Trophoblast cell (in vitro differentiated cells and primary cell): ENCODE measurements at regions not wholly inside any gene's neighbourhood (a gene's known extent, or its start where the extent isn't known, plus 50 kb on each side); places are given as distances from the start of the nearest gene placed in this dataset.

Source experiments
- DNase-seq, 2 donors: peaks; one replicate each; pipeline ENCODE4 v3.0.0-alpha.2; 2016
- H2AFZ ChIP-seq: 2 replicates; pipeline ENCODE4 v1.6.1; 2013; ENCODE audit warnings: low read length, moderate library complexity, mild to moderate bottlenecking; ENCODE audit not compliant: insufficient read depth, poor library complexity
- H2AK5ac ChIP-seq: 2 replicates; pipeline ENCODE4 v1.6.1; 2013; ENCODE audit warnings: mild to moderate bottlenecking, low read length
- H2BK120ac ChIP-seq: 2 replicates; pipeline ENCODE4 v1.6.1; 2013; ENCODE audit warnings: low read length, mild to moderate bottlenecking, moderate library complexity; ENCODE audit not compliant: insufficient read depth, poor library complexity
- H2BK12ac ChIP-seq: 2 replicates; pipeline ENCODE4 v1.6.1; 2013; ENCODE audit warnings: mild to moderate bottlenecking, low read length, moderate library complexity
- H2BK5ac ChIP-seq: 2 replicates; pipeline ENCODE4 v1.6.1; 2013; ENCODE audit warnings: low read length, low read depth, moderate library complexity, mild to moderate bottlenecking; ENCODE audit not compliant: poor library complexity
- H3K14ac ChIP-seq: 2 replicates; pipeline ENCODE4 v1.6.1; 2013; ENCODE audit warnings: mild to moderate bottlenecking, low read length
- H3K18ac ChIP-seq: 2 replicates; pipeline ENCODE4 v1.6.1; 2013; ENCODE audit warnings: mild to moderate bottlenecking, low read length
- H3K23ac ChIP-seq: 2 replicates; pipeline ENCODE4 v1.6.1; 2013; ENCODE audit warnings: low read length
- H3K27ac ChIP-seq: 2 replicates; pipeline ENCODE4 v1.5.1; 2013; ENCODE audit warnings: low read depth, mild to moderate bottlenecking, inconsistent platforms, low read length, moderate library complexity
- H3K27me3 ChIP-seq: 2 replicates; pipeline ENCODE4 v1.6.1; 2013; ENCODE audit warnings: inconsistent platforms, mild to moderate bottlenecking, low read length, moderate library complexity; ENCODE audit not compliant: insufficient read depth
- H3K36me3 ChIP-seq, 2 experiments: 1 replicate in 1 of 2; 2 replicates in 1 of 2; pipeline ENCODE4 v1.6.1; 2013; ENCODE audit warnings: low read length in 2 of 2, mild to moderate bottlenecking in 2 of 2, moderate library complexity in 1 of 2; ENCODE audit not compliant: insufficient read depth in 2 of 2, control insufficient read depth in 1 of 2
- H3K4ac ChIP-seq: 2 replicates; pipeline ENCODE4 v1.6.1; 2013; ENCODE audit warnings: low read depth, mild to moderate bottlenecking, low read length, moderate library complexity
- H3K4me1 ChIP-seq, 2 experiments: 1 replicate in 1 of 2; 2 replicates in 1 of 2; pipeline ENCODE4 v1.6.1; 2013; ENCODE audit warnings: low read length in 2 of 2, mild to moderate bottlenecking in 2 of 2, moderate library complexity in 1 of 2; ENCODE audit not compliant: insufficient read depth in 2 of 2, control insufficient read depth in 1 of 2
- H3K4me2 ChIP-seq: 2 replicates; pipeline ENCODE4 v1.6.1; 2013; ENCODE audit warnings: inconsistent platforms, mild to moderate bottlenecking, low read length, moderate library complexity
- H3K4me3 ChIP-seq: 2 replicates; pipeline ENCODE4 v1.5.1; 2013; ENCODE audit warnings: mild to moderate bottlenecking, low read depth, low read length, inconsistent platforms
- H3K79me1 ChIP-seq: one replicate; pipeline ENCODE4 v1.6.1; 2013; ENCODE audit warnings: low read length
- H3K79me2 ChIP-seq: 2 replicates; pipeline ENCODE4 v1.6.1; 2013; ENCODE audit warnings: low read length, mild to moderate bottlenecking; ENCODE audit not compliant: control insufficient read depth, insufficient read depth, poor library complexity
- H3K9ac ChIP-seq: 2 replicates; pipeline ENCODE4 v1.6.1; 2013; ENCODE audit warnings: mild to moderate bottlenecking, low read length
- H3K9me3 ChIP-seq: 2 replicates; pipeline ENCODE4 v1.6.1; 2013; ENCODE audit warnings: low read depth, mild to moderate bottlenecking, control low read depth, inconsistent platforms, low read length; ENCODE audit not compliant: insufficient read depth
- H4K12ac ChIP-seq: 2 replicates; pipeline ENCODE4 v1.6.1; 2013; ENCODE audit warnings: low read depth, mild to moderate bottlenecking, low read length, moderate library complexity
- H4K8ac ChIP-seq: 2 replicates; pipeline ENCODE4 v1.6.1; 2013; ENCODE audit warnings: low read depth, mild to moderate bottlenecking, low read length, moderate library complexity
- H4K91ac ChIP-seq: one replicate; pipeline ENCODE4 v1.6.1; 2013; ENCODE audit warnings: low read depth, mild to moderate bottlenecking, low read length, moderate library complexity
- WGBS: extraction: QIAGEN DNeasy Blood & Tissue Kit; methylation state at CpG from one replicate; pipeline ENCODE4 v1.1.7; 2013; ENCODE audit warnings: missing lambda C conversion rate; ENCODE audit not compliant: insufficient read length, insufficient coverage; ENCODE audit errors: extremely low coverage; 5-methylcytosine and 5-hydroxymethylcytosine counted together

DNA sequence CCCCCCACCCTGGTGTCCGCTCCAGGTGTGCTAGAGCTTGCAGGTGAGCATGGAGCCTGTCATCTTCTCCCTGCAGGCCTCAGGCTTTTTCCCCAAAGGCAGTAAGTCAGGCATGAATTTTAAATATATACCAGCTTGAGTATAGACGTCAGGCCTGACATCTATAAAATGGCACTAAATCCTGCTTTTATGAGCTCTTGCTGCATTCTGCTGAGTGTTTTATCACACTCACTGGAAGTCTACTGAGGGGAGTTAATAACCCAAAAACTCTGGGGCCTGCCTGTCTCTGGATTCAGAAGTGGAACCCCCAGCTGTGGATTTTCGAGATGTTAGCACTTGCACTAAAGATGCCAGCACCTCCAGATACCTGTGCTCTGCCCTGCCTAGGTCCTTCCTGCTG lies 133.4 kb upstream of the TOP1 start:
- H3K4me3 ChIP-seq: no peak overlapping the region
- no CpG with 5 or more reads among the region's 3 CpGs for WGBS
- H4K8ac ChIP-seq: no peak overlapping the region
- no peak overlapping the region for H3K18ac ChIP-seq
- no peaks in the 10 kb centered on the region for H3K36me3 ChIP-seq
- H3K14ac ChIP-seq: no peak overlapping the region
- H3K9me3 ChIP-seq: no peaks in the 10 kb centered on the region
- no peak overlapping the region for H4K12ac ChIP-seq
- no peak overlapping the region for H3K27ac ChIP-seq
- no peak overlapping the region for H3K4me2 ChIP-seq
- no peak overlapping the region for H3K23ac ChIP-seq
- no peak overlapping the region for H2BK5ac ChIP-seq
- H2AK5ac ChIP-seq: no peak overlapping the region
- H3K9ac ChIP-seq: no peak overlapping the region
- H3K4ac ChIP-seq: no peak overlapping the region
- no peak for DNase-seq
- no peaks in the 10 kb centered on the region for H3K79me1 ChIP-seq
- H2BK120ac ChIP-seq: no peak overlapping the region
- no peaks in the 10 kb centered on the region for H3K4me1 ChIP-seq
- H2BK12ac ChIP-seq: no peak overlapping the region
- no peak overlapping the region for H2AFZ ChIP-seq
- no peak overlapping the region for H4K91ac ChIP-seq
- no peaks in the 10 kb centered on the region for H3K79me2 ChIP-seq
- H3K27me3 ChIP-seq: no peaks in the 10 kb centered on the region

- Histone ChIP-seq H3K4me3 (no peak overlapping the region), H4K12ac (no peak overlapping the region), H4K91ac (no peak overlapping the region), H3K4me2 (no peak overlapping the region), H2BK12ac (no peak overlapping the region), H3K23ac (no peak overlapping the region), H3K18ac (no peak overlapping the region), H3K9ac (no peak overlapping the region), H2AFZ (no peak overlapping the region), H3K79me2 (no peaks in the 10 kb centered on the region), H3K36me3 (no peaks in the 10 kb centered on the region), H2AK5ac (no peak overlapping the region), H3K79me1 (no peaks in the 10 kb centered on the region), H3K4me1 (no peaks in the 10 kb centered on the region), H2BK5ac (no peak overlapping the region), H3K4ac (no peak overlapping the region), H3K27me3 (no peaks in the 10 kb centered on the region), H2BK120ac (no peak overlapping the region), H3K27ac (no peak overlapping the region), H3K9me3 (no peaks in the 10 kb centered on the region), H4K8ac (no peak overlapping the region), H3K14ac (no peak overlapping the region)
- WGBS: no CpG with 5 or more reads among the region's 10 CpGs
- DNase-seq: no peak
Measured at GRCh38 chr20:40896814-40897700, 131.6 kb upstream of the TOP1 start.

DNA sequence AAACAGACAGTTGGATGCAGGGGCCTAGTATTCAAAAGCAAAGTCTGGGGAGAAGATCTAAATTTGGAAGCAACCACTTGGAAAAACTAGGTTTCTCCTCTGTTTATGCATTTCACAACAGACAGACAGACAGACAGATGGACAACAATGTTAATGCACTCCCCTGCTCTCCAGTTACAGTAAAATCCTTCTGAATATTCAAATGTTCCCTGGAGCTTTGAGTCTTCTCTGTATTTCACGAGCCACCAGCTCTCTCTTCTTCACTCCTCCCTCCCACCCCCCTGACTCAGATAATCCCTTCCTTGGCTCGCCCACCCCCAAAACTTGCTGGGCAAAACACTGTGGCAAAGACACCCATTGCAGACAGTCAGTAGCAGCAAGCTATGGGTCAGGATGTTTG lies 129.3 kb upstream of the TOP1 start:
- no peak overlapping the region for H3K23ac ChIP-seq
- H2BK120ac ChIP-seq: no peak overlapping the region
- DNase-seq: no peak
- H2AK5ac ChIP-seq: no peak overlapping the region
- H2AFZ ChIP-seq: no peak overlapping the region
- no peak overlapping the region for H3K4ac ChIP-seq
- H3K4me1 ChIP-seq: no peaks in the 10 kb centered on the region
- H4K12ac ChIP-seq: no peak overlapping the region
- no peaks in the 10 kb centered on the region for H3K79me1 ChIP-seq
- no peak overlapping the region for H3K9ac ChIP-seq
- no peaks in the 10 kb centered on the region for H3K9me3 ChIP-seq
- no peak overlapping the region for H2BK12ac ChIP-seq
- H3K36me3 ChIP-seq: no peaks in the 10 kb centered on the region
- no peak overlapping the region for H3K14ac ChIP-seq
- H4K91ac ChIP-seq: no peak overlapping the region
- no peak overlapping the region for H3K4me2 ChIP-seq
- no peak overlapping the region for H3K18ac ChIP-seq
- WGBS: no CpG with 5 or more reads among the region's 2 CpGs
- no peak overlapping the region for H4K8ac ChIP-seq
- H2BK5ac ChIP-seq: no peak overlapping the region
- H3K27me3 ChIP-seq: no peaks in the 10 kb centered on the region
- H3K4me3 ChIP-seq: no peak overlapping the region
- no peak overlapping the region for H3K27ac ChIP-seq
- H3K79me2 ChIP-seq: no peaks in the 10 kb centered on the region

DNA sequence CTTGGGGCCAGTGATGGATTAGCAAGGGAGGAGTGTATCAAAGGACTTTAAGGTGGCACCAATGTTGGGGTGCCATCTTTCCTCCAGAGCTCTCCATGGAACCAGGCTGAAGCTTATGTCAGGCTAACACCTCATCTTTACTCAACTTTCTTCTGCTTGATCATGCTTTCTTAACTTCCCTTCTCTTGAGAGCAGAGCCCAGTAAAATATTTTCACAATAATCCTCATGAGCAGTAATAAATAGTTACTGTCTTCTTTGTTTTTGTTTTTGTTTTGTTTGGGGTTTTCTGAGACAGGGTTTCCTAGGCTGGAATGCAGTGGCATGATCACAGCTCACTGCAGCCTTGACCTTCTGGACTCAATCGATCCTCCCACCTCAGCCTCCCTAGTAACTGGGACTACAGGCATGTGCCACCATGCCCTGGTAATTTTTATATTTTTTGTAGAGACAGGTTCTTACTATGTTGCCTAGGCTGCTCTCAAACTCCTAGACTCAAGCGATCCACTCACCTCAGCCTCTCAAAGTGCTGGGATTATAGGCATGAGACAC lies 127.9 kb upstream of the TOP1 start:
- no peaks in the 10 kb centered on the region for H3K36me3 ChIP-seq
- no peak overlapping the region for H3K4me3 ChIP-seq
- H3K4me1 ChIP-seq: no peaks in the 10 kb centered on the region
- DNase-seq: no peak
- no peaks in the 10 kb centered on the region for H3K27me3 ChIP-seq
- no peak overlapping the region for H3K27ac ChIP-seq
- H3K9ac ChIP-seq: no peak overlapping the region
- no peak overlapping the region for H2BK120ac ChIP-seq
- H3K18ac ChIP-seq: no peak overlapping the region
- H3K23ac ChIP-seq: no peak overlapping the region
- peaks cover under 1% of the 10 kb centered on the region for H3K9me3 ChIP-seq
- H2BK5ac ChIP-seq: no peak overlapping the region
- H4K12ac ChIP-seq: no peak overlapping the region
- H2BK12ac ChIP-seq: no peak overlapping the region
- H4K91ac ChIP-seq: no peak overlapping the region
- H3K4ac ChIP-seq: no peak overlapping the region
- no peak overlapping the region for H3K14ac ChIP-seq
- H3K4me2 ChIP-seq: no peak overlapping the region
- H2AFZ ChIP-seq: no peak overlapping the region
- H3K79me1 ChIP-seq: no peaks in the 10 kb centered on the region
- H4K8ac ChIP-seq: no peak overlapping the region
- no CpG with 5 or more reads among the region's 2 CpGs for WGBS
- no peak overlapping the region for H2AK5ac ChIP-seq
- H3K79me2 ChIP-seq: no peaks in the 10 kb centered on the region
